IMR-90 (cell line): ENCODE measurements at regions not wholly inside any gene's neighbourhood (a gene's known extent, or its start where the extent isn't known, plus 50 kb on each side); places are given as distances from the start of the nearest gene placed in this dataset.

Source experiments
- ATAC-seq: fragments of 200-7000 bp; cut with Tn5 transposase; 2 replicates; pipeline ENCODE4 v1.9.1; 2020; ENCODE audit warnings: low read depth, mild to moderate bottlenecking, moderate library complexity
- BruUV-seq: library from RNA; stranded (reverse); fragments of 400-500 nt; replicated peaks from 2 replicates; lab custom pipeline; 2021; lab: Mats Ljungman, UMichigan
- CTCF ChIA-PET: fragments of 300-600 bp; formaldehyde crosslinking; extraction: SDS; loops from one replicate; lab custom pipeline; 2021; ENCODE audit warnings: antibody characterized with exemption; lab: Yijun Ruan, JAX
- POLR2A ChIA-PET: fragments of 300-600 bp; sonication (Branson Sonifier 250); formaldehyde crosslinking; loops from one replicate; lab custom pipeline; 2022; ENCODE audit warnings: antibody characterized with exemption; ENCODE audit not compliant: unreplicated experiment; lab: Charles Lee
- DNase-seq: peaks from one replicate; pipeline ENCODE4 v3.0.0; 2013
- H2AFZ ChIP-seq: replicated peaks from 2 replicates; pipeline ENCODE3; 2013; ENCODE audit warnings: low read length, mild to moderate bottlenecking; ENCODE audit not compliant: poor library complexity
- H2AK5ac ChIP-seq: 2 replicates; pipeline ENCODE4 v1.6.1; 2013; ENCODE audit warnings: low read depth, low read length, inconsistent platforms
- H2AK9ac ChIP-seq: replicated peaks from 2 replicates; pipeline ENCODE3; 2013; ENCODE audit warnings: mild to moderate bottlenecking, low read depth, low read length, moderate library complexity; ENCODE audit not compliant: poor library complexity
- H2BK120ac ChIP-seq: 2 replicates; pipeline ENCODE4 v1.6.1; 2013; ENCODE audit warnings: low read depth, low read length, inconsistent platforms
- H2BK15ac ChIP-seq: 3 replicates; pipeline ENCODE4 v1.6.1; 2013; ENCODE audit warnings: low read depth, low read length, inconsistent platforms
- H2BK20ac ChIP-seq: 2 replicates; pipeline ENCODE4 v1.6.1; 2013; ENCODE audit warnings: low read depth, mild to moderate bottlenecking, inconsistent platforms, low read length, moderate library complexity
- H2BK5ac ChIP-seq: 2 replicates; pipeline ENCODE4 v1.6.1; 2013; ENCODE audit warnings: mild to moderate bottlenecking, low read depth, low read length, inconsistent platforms; ENCODE audit not compliant: poor library complexity, severe bottlenecking
- H3K14ac ChIP-seq: replicated peaks from 2 replicates; pipeline ENCODE4 v1.6.1; 2013; ENCODE audit warnings: low read depth, low read length, inconsistent platforms
- H3K18ac ChIP-seq: 2 replicates; pipeline ENCODE4 v1.6.1; 2013; ENCODE audit warnings: low read depth, low read length, control low read depth
- H3K23ac ChIP-seq: 2 replicates; pipeline ENCODE4 v1.6.1; 2013; ENCODE audit warnings: low read depth, low read length, inconsistent platforms
- H3K27ac ChIP-seq: 2 replicates; pipeline ENCODE4 v1.5.1; 2013; ENCODE audit warnings: mild to moderate bottlenecking, control low read depth, low read length; ENCODE audit not compliant: insufficient read depth
- H3K27me3 ChIP-seq: 2 replicates; pipeline ENCODE4 v1.6.1; 2013; ENCODE audit warnings: low read length; ENCODE audit not compliant: control insufficient read depth, insufficient read depth
- H3K36me3 ChIP-seq: 2 replicates; pipeline ENCODE4 v1.6.1; 2013; ENCODE audit warnings: low read length, mixed read lengths; ENCODE audit not compliant: control insufficient read depth, insufficient read depth
- H3K4ac ChIP-seq: 2 replicates; pipeline ENCODE4 v1.6.1; 2013; ENCODE audit warnings: low read depth, low read length, inconsistent platforms
- H3K4me1 ChIP-seq: 2 replicates; pipeline ENCODE4 v1.6.1; 2013; ENCODE audit warnings: low read length, mixed read lengths; ENCODE audit not compliant: control insufficient read depth, insufficient read depth
- H3K4me2 ChIP-seq: 2 replicates; pipeline ENCODE4 v1.6.1; 2013; ENCODE audit warnings: low read depth, mild to moderate bottlenecking, control low read depth, low read length, moderate library complexity
- H3K4me3 ChIP-seq: 2 replicates; pipeline ENCODE4 v1.5.1; 2013; ENCODE audit warnings: low read depth, mild to moderate bottlenecking, control low read depth, low read length, moderate library complexity; ENCODE audit not compliant: insufficient read depth
- H3K56ac ChIP-seq: 2 replicates; pipeline ENCODE4 v1.6.1; 2013; ENCODE audit warnings: low read length, inconsistent platforms; ENCODE audit not compliant: insufficient read depth; ENCODE audit errors: extremely low read depth
- H3K79me1 ChIP-seq, 2 experiments: 2 replicates each; pipeline ENCODE4 v1.6.1; 2013; ENCODE audit warnings: low read length in 2 of 2, inconsistent platforms in 1 of 2, low read depth in 1 of 2
- H3K9ac ChIP-seq: 2 replicates; pipeline ENCODE4 v1.6.1; 2013; ENCODE audit warnings: low read depth, low read length, control low read depth
- H3K9me1 ChIP-seq: 2 replicates; pipeline ENCODE4 v1.6.1; 2013; ENCODE audit warnings: low read length, inconsistent platforms; ENCODE audit not compliant: insufficient read depth
- H3K9me3 ChIP-seq: 2 replicates; pipeline ENCODE4 v1.6.1; 2013; ENCODE audit warnings: low read length; ENCODE audit not compliant: control insufficient read depth, insufficient read depth
- H4K20me1 ChIP-seq: 2 replicates; pipeline ENCODE4 v1.6.1; 2013; ENCODE audit warnings: low read length, inconsistent platforms; ENCODE audit not compliant: insufficient read depth
- H4K5ac ChIP-seq: 2 replicates; pipeline ENCODE4 v1.6.1; 2013; ENCODE audit warnings: mild to moderate bottlenecking, low read depth, low read length, control low read depth
- H4K8ac ChIP-seq, 2 experiments: 2 replicates each; pipeline ENCODE4 v1.6.1; 2013; ENCODE audit warnings: low read depth in 2 of 2, low read length in 2 of 2, control low read depth in 1 of 2, inconsistent platforms in 1 of 2
- H4K91ac ChIP-seq: 2 replicates; pipeline ENCODE4 v1.6.1; 2013; ENCODE audit warnings: low read depth, low read length, inconsistent platforms; ENCODE audit not compliant: insufficient read depth
- BHLHE40 ChIP-seq: fragments of 150-350 bp; IDR thresholded peaks from 2 replicates; pipeline ENCODE4 v1.6.1; 2016; ENCODE audit warnings: mild to moderate bottlenecking, low read depth, low read length
- ELK1 ChIP-seq: fragments of 150-350 bp; IDR thresholded peaks from 2 replicates; pipeline ENCODE4 v1.6.1; 2016; ENCODE audit warnings: low read depth, mild to moderate bottlenecking, low read length, moderate library complexity, borderline replicate concordance
- FOS ChIP-seq: fragments of 150-350 bp; IDR thresholded peaks from 2 replicates; pipeline ENCODE4 v1.6.1; 2016; ENCODE audit warnings: low read depth, low read length
- MAFK ChIP-seq: IDR thresholded peaks from 2 replicates; pipeline ENCODE4 v1.6.1; 2012; ENCODE audit warnings: low read depth, low read length, improper control_type of control experiment
- MAZ ChIP-seq: IDR thresholded peaks from 2 replicates; pipeline ENCODE4 v1.6.1; 2012; ENCODE audit warnings: low read depth, mild to moderate bottlenecking, low read length, improper control_type of control experiment, moderate library complexity, borderline replicate concordance
- RAD21 ChIP-seq: IDR thresholded peaks from 2 replicates; pipeline ENCODE4 v1.6.1; 2012; ENCODE audit warnings: low read length, improper control_type of control experiment
- WGBS, 2 experiments: methylation state at CpG; one replicate each; pipeline versions ENCODE4 v1.1.5 to v1.1.7; 2013; ENCODE audit warnings: missing lambda C conversion rate in 2 of 2; ENCODE audit not compliant: insufficient read length in 1 of 2; ENCODE audit errors: extremely low coverage in 2 of 2; 5-methylcytosine and 5-hydroxymethylcytosine counted together
- dilution Hi-C: fragments of 300-500 bp; cut with HindIII; formaldehyde crosslinking; loops from one replicate; pipeline ENCODE4 v1.14.3; 2018; ENCODE audit warnings: low sequenced_read_pairs; ENCODE audit not compliant: unreplicated experiment
- in situ Hi-C: fragments of 300-500 bp; cut with MboI; formaldehyde crosslinking; loops from 3 replicates; pipeline ENCODE4 v1.14.3; 2019; ENCODE audit warnings: low sequenced_read_pairs, inconsistent platforms, mixed read lengths
- intact Hi-C: fragments of 100-400 bp; cut with micrococcal nuclease; formaldehyde crosslinking; loops from 2 replicates; pipeline ENCODE4 v1.10.0; 2022
- TF ChIP-seq, protein P1 (sequence below): fragments of 150-350 bp; IDR thresholded peaks from 2 replicates; pipeline ENCODE4 v1.6.1; 2017; ENCODE audit warnings: mild to moderate bottlenecking, antibody characterized with exemption, low read length, low read depth

DNA sequence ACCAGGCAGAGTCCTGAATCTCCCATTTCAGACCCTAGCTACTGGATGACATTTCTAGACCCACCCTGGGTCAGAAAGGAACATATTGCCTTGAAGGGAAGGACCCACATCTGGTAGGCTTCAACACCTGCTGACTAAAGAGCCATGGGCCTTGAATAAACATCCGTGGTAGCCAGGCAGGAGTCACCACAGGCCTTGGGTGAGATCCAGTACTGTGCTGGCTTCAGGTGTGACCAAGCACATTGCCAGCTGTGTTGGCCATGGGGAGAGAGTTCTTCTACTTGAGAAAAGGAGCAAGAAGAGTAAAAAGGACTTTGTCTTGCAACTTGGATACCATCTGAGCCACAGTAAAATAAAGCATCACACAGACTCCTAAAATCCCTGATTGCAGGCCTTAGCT, 332.6 kb downstream of the SLC16A7 start:
- no peaks in the 10 kb centered on the region for H3K9me3 ChIP-seq
- no peak overlapping the region for H3K4me3 ChIP-seq
- H3K9ac ChIP-seq = no peak overlapping the region
- H3K9me1 ChIP-seq = no peaks in the 10 kb centered on the region
- POLR2A ChIA-PET = no interaction called here
- H3K79me1 ChIP-seq = no peaks in the 10 kb centered on the region
- no TSS peak for BruUV-seq
- WGBS, 2 experiments = no CpG with 5 or more reads among the region's 1 CpG
- no peak overlapping the region for H2AK5ac ChIP-seq
- H4K8ac ChIP-seq = no peak overlapping the region
- TF ChIP-seq MAFK (no peak), FOS (no peak), ELK1 (no peak), BHLHE40 (no peak), RAD21 (no peak), MAZ (no peak)
- TF ChIP-seq, protein P1, sequence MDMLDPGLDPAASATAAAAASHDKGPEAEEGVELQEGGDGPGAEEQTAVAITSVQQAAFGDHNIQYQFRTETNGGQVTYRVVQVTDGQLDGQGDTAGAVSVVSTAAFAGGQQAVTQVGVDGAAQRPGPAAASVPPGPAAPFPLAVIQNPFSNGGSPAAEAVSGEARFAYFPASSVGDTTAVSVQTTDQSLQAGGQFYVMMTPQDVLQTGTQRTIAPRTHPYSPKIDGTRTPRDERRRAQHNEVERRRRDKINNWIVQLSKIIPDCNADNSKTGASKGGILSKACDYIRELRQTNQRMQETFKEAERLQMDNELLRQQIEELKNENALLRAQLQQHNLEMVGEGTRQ = no peak
- no peaks in the 10 kb centered on the region for H3K27me3 ChIP-seq
- CTCF ChIA-PET = no interaction called here
- no peaks in the 10 kb centered on the region for H3K4me1 ChIP-seq
- no peaks in the 10 kb centered on the region for H4K20me1 ChIP-seq
- in situ Hi-C loops = no loop called here
- no peak overlapping the region for H4K5ac ChIP-seq
- no peak overlapping the region for H2AFZ ChIP-seq
- H3K56ac ChIP-seq = no peak overlapping the region
- H3K18ac ChIP-seq = no peak overlapping the region
- no peak overlapping the region for H4K91ac ChIP-seq
- H2BK15ac ChIP-seq = no peak overlapping the region
- H3K14ac ChIP-seq = no peak overlapping the region
- ATAC-seq (no peak), DNase-seq (peak; percentile 16)
- no peaks in the 10 kb centered on the region for H3K36me3 ChIP-seq
- H3K23ac ChIP-seq = no peak overlapping the region
- no peak overlapping the region for H2BK120ac ChIP-seq
- dilution Hi-C loops = no loop called here
- H3K27ac ChIP-seq = no peak overlapping the region
- no peak overlapping the region for H3K4ac ChIP-seq
- H2BK20ac ChIP-seq = no peak overlapping the region
- no peak overlapping the region for H2BK5ac ChIP-seq
- intact Hi-C loops = no loop called here
- H2AK9ac ChIP-seq = no peak overlapping the region
- no peak overlapping the region for H3K4me2 ChIP-seq
